ENCODE measurements at regions not wholly inside any gene's neighbourhood (a gene's known extent, or its start where the extent isn't known, plus 50 kb on each side); places are given as distances from the start of the nearest gene placed in this dataset.

GRCh38 chr13:22229916-22230315 is 559.0 kb downstream of the FGF9 start:
- Mint-ChIP-seq H3K9me3 (no peaks in the 10 kb centered on the region), H3K27me3 (ENCODE audit: low read depth) (no peaks in the 10 kb centered on the region), H3K36me3 (ENCODE audit: low read depth) (no peaks in the 10 kb centered on the region), H3K4me3 (no peak overlapping the region), H3K27ac (no peak overlapping the region), H3K4me1 (ENCODE audit: low read depth) (peaks cover 6% of the 10 kb centered on the region)

GRCh38 chr13:22232186-22232585 is 561.3 kb downstream of the FGF9 start:
- Mint-ChIP-seq H3K36me3 (ENCODE audit: low read depth) (no peaks in the 10 kb centered on the region), H3K4me3 (no peak overlapping the region), H3K9me3 (no peaks in the 10 kb centered on the region), H3K27me3 (ENCODE audit: low read depth) (no peaks in the 10 kb centered on the region), H3K27ac (no peak overlapping the region), H3K4me1 (ENCODE audit: low read depth) (peaks cover 6% of the 10 kb centered on the region)

- Mint-ChIP-seq H3K27me3 (ENCODE audit: low read depth) (no peaks in the 10 kb centered on the region), H3K4me3 (no peak overlapping the region), H3K4me1 (ENCODE audit: low read depth) (no peaks in the 10 kb centered on the region), H3K27ac (no peak overlapping the region), H3K36me3 (ENCODE audit: low read depth) (no peaks in the 10 kb centered on the region), H3K9me3 (no peaks in the 10 kb centered on the region)
Measured at GRCh38 chr13:22235285-22235949, 564.5 kb downstream of the FGF9 start.

- Mint-ChIP-seq H3K4me1 (ENCODE audit: low read depth) (no peaks in the 10 kb centered on the region), H3K27me3 (ENCODE audit: low read depth) (no peaks in the 10 kb centered on the region), H3K27ac (no peak overlapping the region), H3K4me3 (no peak overlapping the region), H3K9me3 (no peaks in the 10 kb centered on the region), H3K36me3 (ENCODE audit: low read depth) (no peaks in the 10 kb centered on the region)
Measured at GRCh38 chr13:22235950-22236290, 565.0 kb downstream of the FGF9 start.

DNA sequence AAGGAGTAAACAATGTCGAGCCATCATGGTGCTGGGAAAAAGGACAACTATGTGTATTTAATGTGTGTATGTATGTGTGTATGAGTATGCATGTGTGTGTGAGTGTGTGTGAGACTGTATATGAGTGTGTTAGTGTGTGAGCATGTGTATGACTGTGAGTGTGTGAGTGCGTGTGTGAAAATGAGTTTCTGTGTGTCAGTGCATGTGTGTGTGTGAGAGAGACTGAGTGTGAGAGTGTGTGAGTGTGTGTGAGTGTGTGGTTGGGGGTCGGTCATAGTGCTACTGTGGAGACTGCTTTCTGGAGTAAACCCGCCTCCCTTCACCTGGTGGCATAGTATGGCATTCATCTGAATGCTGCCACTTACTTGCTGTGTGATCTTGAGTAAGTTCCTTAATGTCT is 567.4 kb downstream of the FGF9 start:
- Mint-ChIP-seq H3K27ac (no peak overlapping the region), H3K36me3 (ENCODE audit: low read depth) (no peaks in the 10 kb centered on the region), H3K27me3 (ENCODE audit: low read depth) (no peaks in the 10 kb centered on the region), H3K4me3 (no peak overlapping the region), H3K9me3 (peaks cover 5% of the 10 kb centered on the region), H3K4me1 (ENCODE audit: low read depth) (no peaks in the 10 kb centered on the region)

- no peak overlapping the region for H3K27ac Mint-ChIP-seq
- peaks cover 8% of the 10 kb centered on the region for H3K9me3 Mint-ChIP-seq
- H3K27me3 Mint-ChIP-seq (ENCODE audit: low read depth), result no peaks in the 10 kb centered on the region
Measured at GRCh38 chr13:22240716-22241115, 569.8 kb downstream of the FGF9 start.

DNA sequence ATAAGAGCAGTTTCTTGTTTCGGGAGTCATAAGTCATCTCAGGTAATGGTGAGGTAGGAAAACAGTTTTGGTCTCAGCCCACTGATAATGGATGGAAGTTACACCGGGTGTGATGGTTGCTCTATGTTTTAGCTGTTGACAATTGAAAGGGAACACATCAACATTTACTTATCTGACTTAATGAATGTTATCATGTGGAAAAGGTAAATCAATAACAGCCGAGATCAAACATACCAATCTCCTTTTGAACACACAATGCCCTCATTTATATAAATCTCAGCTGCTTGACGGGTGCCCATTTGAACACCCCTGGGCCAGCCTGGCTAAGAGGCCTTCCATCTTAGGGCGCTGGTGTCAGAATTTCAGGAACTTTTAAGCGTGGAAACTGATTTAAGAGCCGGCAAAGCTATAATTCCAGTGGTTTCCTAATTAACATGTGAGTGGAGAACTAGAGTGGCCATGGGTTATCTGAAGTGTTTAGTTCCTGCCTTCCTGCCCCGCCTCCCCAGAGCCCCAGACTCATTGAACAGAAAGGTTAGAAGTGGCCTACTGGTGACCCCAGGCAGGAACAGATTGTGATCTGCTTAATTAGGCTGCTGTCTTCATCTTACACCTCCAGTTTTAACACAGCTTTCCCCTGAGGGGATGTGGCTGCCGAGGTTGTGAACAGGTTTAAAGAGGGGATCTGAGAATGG is 572.7 kb downstream of the FGF9 start:
- peaks cover 8% of the 10 kb centered on the region for H3K9me3 Mint-ChIP-seq
- H3K27me3 Mint-ChIP-seq (ENCODE audit: low read depth), result no peaks in the 10 kb centered on the region
- H3K4me1 Mint-ChIP-seq (ENCODE audit: low read depth), result no peaks in the 10 kb centered on the region
- no peak overlapping the region for H3K4me3 Mint-ChIP-seq
- peaks cover 2% of the 10 kb centered on the region for H3K36me3 Mint-ChIP-seq (ENCODE audit: low read depth)
- H3K27ac Mint-ChIP-seq, result no peak overlapping the region

More at GRCh38 chr13:22240716-22241115, 569.8 kb downstream of the FGF9 start:
- Mint-ChIP-seq H3K4me3 (no peak overlapping the region), H3K4me1 (ENCODE audit: low read depth) (no peaks in the 10 kb centered on the region), H3K36me3 (ENCODE audit: low read depth) (peaks cover 2% of the 10 kb centered on the region)

DNA sequence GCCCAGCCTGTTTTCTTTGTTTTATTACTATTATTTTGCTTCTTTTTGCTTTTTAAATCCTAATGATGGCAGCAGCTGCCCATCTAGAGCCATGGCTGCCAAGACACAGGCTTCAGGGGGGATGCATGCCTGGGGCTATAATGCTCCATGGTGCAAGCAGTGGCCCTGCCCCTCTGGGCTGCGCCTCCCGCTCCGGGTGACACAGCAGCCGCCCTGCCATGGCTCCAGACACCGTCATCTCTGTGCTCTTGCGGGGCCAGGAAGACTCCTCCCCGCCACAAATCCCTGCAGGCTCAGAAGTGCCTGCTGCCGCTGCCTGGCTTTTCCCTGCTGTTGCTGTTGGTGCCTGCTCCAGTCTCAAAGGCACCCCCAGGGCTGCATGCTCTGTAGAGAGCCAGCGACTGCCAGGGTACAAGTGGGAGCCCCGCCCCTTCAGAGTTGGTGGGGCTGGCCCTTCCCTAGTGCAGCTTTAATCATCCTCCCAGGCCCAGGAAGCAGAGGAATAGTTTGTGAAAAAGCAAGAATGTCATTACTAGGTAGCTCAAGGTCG is 581.5 kb downstream of the FGF9 start:
- Mint-ChIP-seq H3K36me3 (ENCODE audit: low read depth) (no peaks in the 10 kb centered on the region), H3K9me3 (no peaks in the 10 kb centered on the region), H3K4me1 (ENCODE audit: low read depth) (no peaks in the 10 kb centered on the region), H3K27ac (no peak overlapping the region), H3K4me3 (no peak overlapping the region), H3K27me3 (ENCODE audit: low read depth) (no peaks in the 10 kb centered on the region)

GRCh38 chr13:22253107-22253506 is 582.2 kb downstream of the FGF9 start:
- no peaks in the 10 kb centered on the region for H3K27me3 Mint-ChIP-seq (ENCODE audit: low read depth)
- H3K36me3 Mint-ChIP-seq (ENCODE audit: low read depth), result no peaks in the 10 kb centered on the region
- no peaks in the 10 kb centered on the region for H3K9me3 Mint-ChIP-seq
- no peak overlapping the region for H3K4me3 Mint-ChIP-seq
- H3K27ac Mint-ChIP-seq, result no peak overlapping the region
- H3K4me1 Mint-ChIP-seq (ENCODE audit: low read depth), result no peaks in the 10 kb centered on the region

DNA sequence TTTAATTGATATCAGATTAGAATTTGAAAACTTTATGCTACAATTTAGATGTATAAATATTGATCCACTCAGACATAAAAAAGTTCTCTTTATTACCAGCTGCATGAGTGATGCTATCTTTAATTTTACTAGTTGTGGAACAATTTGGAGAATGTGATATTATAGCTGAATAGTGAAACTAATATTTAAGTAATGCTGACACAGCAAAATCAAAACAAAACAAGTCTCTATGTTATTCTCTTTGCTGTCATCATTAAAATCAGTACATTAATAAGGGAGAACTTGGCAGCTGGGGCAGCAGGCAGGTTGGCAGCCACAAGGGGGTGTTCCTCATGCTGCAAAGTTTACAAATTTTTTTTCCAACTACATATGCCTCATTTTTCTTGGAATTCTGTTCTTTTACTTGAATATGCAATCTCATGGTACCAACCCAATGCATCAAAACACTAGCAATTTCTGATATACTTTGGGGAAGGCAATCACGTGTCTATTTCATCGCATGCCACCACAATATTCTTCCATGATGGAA is 585.3 kb downstream of the FGF9 start:
- no peaks in the 10 kb centered on the region for H3K36me3 Mint-ChIP-seq (ENCODE audit: low read depth)

DNA sequence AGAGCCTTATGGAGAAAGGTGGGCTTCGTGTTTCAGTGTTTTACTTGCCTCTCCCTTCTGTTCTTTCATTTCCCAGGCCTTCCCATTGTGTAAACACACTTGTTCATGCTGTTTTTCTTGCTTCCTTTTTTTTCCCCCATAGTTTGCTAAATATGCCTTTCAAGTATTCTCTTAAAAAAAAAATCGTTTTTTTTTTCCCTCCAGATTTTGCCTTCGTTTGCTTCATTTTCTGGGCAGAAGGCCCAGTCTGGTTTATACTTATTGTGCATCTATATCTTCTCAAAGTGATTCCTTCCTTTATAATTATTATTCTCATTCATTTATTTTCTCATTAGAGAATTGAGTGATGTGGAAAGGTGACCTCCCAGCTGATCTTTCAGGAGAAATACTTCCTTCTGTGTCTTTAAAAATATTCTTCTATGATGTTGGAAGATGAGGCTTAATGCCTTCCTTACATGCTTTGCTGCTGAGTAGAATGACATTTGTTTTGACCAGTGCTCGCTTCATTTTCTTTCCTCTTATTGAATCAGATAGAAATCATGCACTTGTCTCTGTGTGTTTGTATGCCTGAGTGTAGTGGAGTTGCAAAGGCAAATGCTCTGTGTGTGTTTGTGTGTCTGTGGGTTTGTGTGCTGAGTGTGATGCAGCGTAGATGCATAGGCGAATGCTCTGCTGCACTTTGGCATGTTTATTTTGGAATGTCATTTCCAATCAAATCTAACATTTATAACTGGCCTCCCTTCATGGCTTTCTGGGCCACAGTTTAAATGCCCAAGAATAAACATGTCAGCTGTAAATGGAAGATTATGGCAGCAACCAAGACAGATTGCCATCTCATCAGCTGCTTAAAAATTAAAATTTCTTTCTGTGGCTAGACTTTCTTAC is 591.4 kb downstream of the FGF9 start:
- Mint-ChIP-seq H3K4me1 (ENCODE audit: low read depth) (no peaks in the 10 kb centered on the region), H3K9me3 (no peaks in the 10 kb centered on the region), H3K27me3 (ENCODE audit: low read depth) (no peaks in the 10 kb centered on the region), H3K27ac (no peak overlapping the region), H3K36me3 (ENCODE audit: low read depth) (no peaks in the 10 kb centered on the region), H3K4me3 (no peak overlapping the region)

More for the DNA sequence above, 585.3 kb downstream of the FGF9 start:
- Mint-ChIP-seq H3K9me3 (no peaks in the 10 kb centered on the region), H3K4me3 (no peak overlapping the region), H3K27me3 (ENCODE audit: low read depth) (no peaks in the 10 kb centered on the region), H3K4me1 (ENCODE audit: low read depth) (no peaks in the 10 kb centered on the region), H3K27ac (no peak overlapping the region)

DNA sequence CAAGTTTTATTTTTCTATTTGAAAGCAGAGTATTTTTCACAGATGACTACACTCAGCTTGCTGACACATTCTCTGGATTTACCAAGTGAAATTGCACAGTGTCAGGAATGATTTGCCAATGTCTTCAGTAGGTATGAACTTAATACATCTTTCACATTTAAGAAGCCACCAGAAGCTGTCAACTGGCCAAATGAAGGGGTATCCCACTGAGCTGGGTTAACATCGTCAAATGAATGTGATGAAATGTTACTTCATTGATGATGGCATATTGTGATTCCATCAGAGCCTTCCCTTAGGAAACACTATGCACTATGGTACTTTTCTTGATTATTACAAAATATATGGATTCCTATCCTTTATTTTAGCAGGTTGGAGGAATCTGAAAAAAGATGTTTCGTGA is 592.3 kb downstream of the FGF9 start:
- Mint-ChIP-seq H3K4me3 (no peak overlapping the region), H3K27me3 (ENCODE audit: low read depth) (no peaks in the 10 kb centered on the region), H3K27ac (no peak overlapping the region), H3K4me1 (ENCODE audit: low read depth) (no peaks in the 10 kb centered on the region), H3K9me3 (no peaks in the 10 kb centered on the region), H3K36me3 (ENCODE audit: low read depth) (no peaks in the 10 kb centered on the region)

GRCh38 chr13:22265563-22265962 is 594.7 kb downstream of the FGF9 start:
- no peak overlapping the region for H3K4me3 Mint-ChIP-seq
- H3K9me3 Mint-ChIP-seq, result no peaks in the 10 kb centered on the region
- no peak overlapping the region for H3K27ac Mint-ChIP-seq
- H3K27me3 Mint-ChIP-seq (ENCODE audit: low read depth), result no peaks in the 10 kb centered on the region
- H3K36me3 Mint-ChIP-seq (ENCODE audit: low read depth), result no peaks in the 10 kb centered on the region
- no peaks in the 10 kb centered on the region for H3K4me1 Mint-ChIP-seq (ENCODE audit: low read depth)

DNA sequence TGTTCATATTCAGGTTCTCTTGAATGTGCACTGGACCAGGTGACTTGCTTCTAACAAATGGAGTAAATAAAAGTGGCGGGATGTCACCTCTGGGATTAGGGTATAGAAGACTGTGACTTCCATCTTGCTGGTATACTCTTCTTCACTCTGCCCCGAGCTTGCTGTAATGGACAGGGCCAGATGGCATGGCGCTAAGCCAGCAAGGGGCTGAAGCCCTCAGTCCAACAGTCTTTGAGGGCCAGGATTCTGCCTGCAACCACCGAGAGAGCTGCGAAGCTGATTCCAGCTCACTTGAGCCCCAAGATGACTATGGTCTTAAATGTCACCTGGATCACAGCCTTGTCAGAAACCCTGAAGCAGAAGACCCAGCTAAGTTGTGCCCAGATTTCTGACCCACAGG is 600.0 kb downstream of the FGF9 start:
- Mint-ChIP-seq H3K4me3 (no peak overlapping the region), H3K4me1 (ENCODE audit: low read depth) (no peaks in the 10 kb centered on the region), H3K27me3 (ENCODE audit: low read depth) (no peaks in the 10 kb centered on the region), H3K27ac (no peak overlapping the region), H3K9me3 (no peaks in the 10 kb centered on the region), H3K36me3 (ENCODE audit: low read depth) (no peaks in the 10 kb centered on the region)
